Thoracic aorta (tissue), 2 donors: ENCODE measurements at regions not wholly inside any gene's neighbourhood (a gene's known extent, or its start where the extent isn't known, plus 50 kb on each side); places are given as distances from the start of the nearest gene placed in this dataset.

Experiments used
- ATAC-seq: fragments of 150-250 bp; one replicate; pipeline ENCODE4 v1.8.0; 2017; ENCODE audit warnings: low read depth; ENCODE audit not compliant: insufficient number of reproducible peaks, low FRiP score
- DNase-seq: peaks from one replicate; pipeline ENCODE4 v3.0.0-alpha.2; 2020; ENCODE audit warnings: low spot score
- H3K27ac ChIP-seq, 2 donors: fragments of 200-600 bp; sonication (generic); 1 replicate in 1 of 2; 2 replicates in 1 of 2; pipeline ENCODE4 v1.5.1; 2016; ENCODE audit warnings: mild to moderate bottlenecking in 2 of 2, moderate library complexity in 2 of 2
- H3K27me3 ChIP-seq: fragments of 200-600 bp; sonication (generic); replicated peaks from 2 replicates; pipeline ENCODE4 v1.6.0; 2016; ENCODE audit warnings: mild to moderate bottlenecking; ENCODE audit not compliant: insufficient read depth
- H3K36me3 ChIP-seq: fragments of 200-600 bp; sonication (generic); one replicate; pipeline ENCODE4 v1.5.1; 2016
- H3K4me1 ChIP-seq, 2 donors: fragments of 200-600 bp; sonication (generic); 1 replicate in 1 of 2; 2 replicates in 1 of 2; pipeline versions ENCODE4 v1.5.1 to v1.6.0; 2016; ENCODE audit warnings: low read depth in 2 of 2, mild to moderate bottlenecking in 1 of 2; ENCODE audit not compliant: control insufficient read depth in 1 of 2
- H3K4me3 ChIP-seq: fragments of 200-600 bp; sonication (generic); 2 replicates; pipeline ENCODE4 v1.5.1; 2016; ENCODE audit warnings: mild to moderate bottlenecking
- H3K9me3 ChIP-seq: fragments of 200-600 bp; sonication (generic); 2 replicates; pipeline ENCODE4 v1.5.1; 2016
- TF ChIP-seq, protein P1 (sequence below): fragments of 200-600 bp; sonication (generic); IDR thresholded peaks from one replicate; pipeline ENCODE4 v1.5.1; 2019; ENCODE audit warnings: antibody characterized with exemption

DNA sequence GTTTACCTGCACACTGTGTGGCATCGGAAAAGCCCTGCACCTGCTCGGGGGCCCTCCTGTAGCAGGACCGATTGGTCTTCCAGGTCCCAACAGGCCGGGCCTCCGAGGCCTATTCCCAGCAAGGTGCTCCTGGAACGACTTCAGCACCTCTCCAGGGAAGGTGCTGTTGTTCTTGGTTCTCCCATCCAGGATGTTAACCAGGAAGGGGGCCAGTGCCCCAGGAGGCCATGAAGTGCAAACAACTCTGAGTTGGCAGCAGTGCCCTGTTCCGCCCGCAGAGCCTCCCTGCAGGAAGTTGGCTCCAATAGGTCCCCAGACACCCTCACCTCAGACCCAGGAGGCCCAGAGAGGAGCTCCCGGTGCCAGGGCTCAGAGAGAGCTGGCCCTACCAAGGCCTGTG lies 64.0 kb upstream of the DUSP5 start:
- DNase-seq (no peak), ATAC-seq (no peak)
- H3K27me3 ChIP-seq, result no peaks in the 10 kb centered on the region
- H3K9me3 ChIP-seq, result no peaks in the 10 kb centered on the region
- no peaks in the 10 kb centered on the region for H3K36me3 ChIP-seq
- H3K27ac ChIP-seq, result no peak overlapping the region
- no peaks in the 10 kb centered on the region for H3K4me1 ChIP-seq
- no peak overlapping the region for H3K4me3 ChIP-seq
- TF ChIP-seq, protein P1, sequence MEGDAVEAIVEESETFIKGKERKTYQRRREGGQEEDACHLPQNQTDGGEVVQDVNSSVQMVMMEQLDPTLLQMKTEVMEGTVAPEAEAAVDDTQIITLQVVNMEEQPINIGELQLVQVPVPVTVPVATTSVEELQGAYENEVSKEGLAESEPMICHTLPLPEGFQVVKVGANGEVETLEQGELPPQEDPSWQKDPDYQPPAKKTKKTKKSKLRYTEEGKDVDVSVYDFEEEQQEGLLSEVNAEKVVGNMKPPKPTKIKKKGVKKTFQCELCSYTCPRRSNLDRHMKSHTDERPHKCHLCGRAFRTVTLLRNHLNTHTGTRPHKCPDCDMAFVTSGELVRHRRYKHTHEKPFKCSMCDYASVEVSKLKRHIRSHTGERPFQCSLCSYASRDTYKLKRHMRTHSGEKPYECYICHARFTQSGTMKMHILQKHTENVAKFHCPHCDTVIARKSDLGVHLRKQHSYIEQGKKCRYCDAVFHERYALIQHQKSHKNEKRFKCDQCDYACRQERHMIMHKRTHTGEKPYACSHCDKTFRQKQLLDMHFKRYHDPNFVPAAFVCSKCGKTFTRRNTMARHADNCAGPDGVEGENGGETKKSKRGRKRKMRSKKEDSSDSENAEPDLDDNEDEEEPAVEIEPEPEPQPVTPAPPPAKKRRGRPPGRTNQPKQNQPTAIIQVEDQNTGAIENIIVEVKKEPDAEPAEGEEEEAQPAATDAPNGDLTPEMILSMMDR, result no peak

DNA sequence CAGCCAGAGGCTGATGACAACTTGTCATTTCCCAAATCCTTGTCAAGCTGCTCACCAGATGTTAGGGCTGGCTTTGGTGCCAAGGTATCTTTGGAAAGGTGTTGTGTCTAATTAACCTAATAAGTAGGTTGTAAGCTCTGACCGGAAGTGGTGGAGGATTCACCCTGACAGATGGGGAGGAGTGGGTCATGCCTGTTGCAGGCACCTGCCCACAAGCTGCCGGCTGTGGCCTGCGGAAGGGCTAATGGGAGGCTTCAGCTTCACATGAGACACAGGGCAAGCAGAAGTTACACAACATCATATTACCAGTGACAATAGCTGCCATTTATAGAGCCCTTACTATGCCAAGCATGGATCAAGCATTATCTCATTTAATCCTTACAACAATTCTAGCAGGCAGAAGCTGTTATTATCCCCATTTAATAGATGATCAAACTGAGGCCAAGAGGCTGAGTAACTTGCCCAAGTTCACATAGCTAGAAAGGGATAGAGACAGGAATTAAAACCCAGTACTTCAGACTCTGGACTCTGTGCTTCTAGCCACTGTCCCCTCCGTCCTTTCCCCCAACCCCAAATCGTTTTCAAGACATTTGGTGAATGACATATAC lies 63.1 kb upstream of the DUSP5 start:
- H3K9me3 ChIP-seq, result no peaks in the 10 kb centered on the region
- H3K27ac ChIP-seq, result no peak overlapping the region
- no peak overlapping the region for H3K4me3 ChIP-seq
- no peaks in the 10 kb centered on the region for H3K27me3 ChIP-seq
- H3K4me1 ChIP-seq, result no peaks in the 10 kb centered on the region
- TF ChIP-seq, protein P1, result no peak
- no peaks in the 10 kb centered on the region for H3K36me3 ChIP-seq
- no peak for ATAC-seq
- no peak for DNase-seq

DNA sequence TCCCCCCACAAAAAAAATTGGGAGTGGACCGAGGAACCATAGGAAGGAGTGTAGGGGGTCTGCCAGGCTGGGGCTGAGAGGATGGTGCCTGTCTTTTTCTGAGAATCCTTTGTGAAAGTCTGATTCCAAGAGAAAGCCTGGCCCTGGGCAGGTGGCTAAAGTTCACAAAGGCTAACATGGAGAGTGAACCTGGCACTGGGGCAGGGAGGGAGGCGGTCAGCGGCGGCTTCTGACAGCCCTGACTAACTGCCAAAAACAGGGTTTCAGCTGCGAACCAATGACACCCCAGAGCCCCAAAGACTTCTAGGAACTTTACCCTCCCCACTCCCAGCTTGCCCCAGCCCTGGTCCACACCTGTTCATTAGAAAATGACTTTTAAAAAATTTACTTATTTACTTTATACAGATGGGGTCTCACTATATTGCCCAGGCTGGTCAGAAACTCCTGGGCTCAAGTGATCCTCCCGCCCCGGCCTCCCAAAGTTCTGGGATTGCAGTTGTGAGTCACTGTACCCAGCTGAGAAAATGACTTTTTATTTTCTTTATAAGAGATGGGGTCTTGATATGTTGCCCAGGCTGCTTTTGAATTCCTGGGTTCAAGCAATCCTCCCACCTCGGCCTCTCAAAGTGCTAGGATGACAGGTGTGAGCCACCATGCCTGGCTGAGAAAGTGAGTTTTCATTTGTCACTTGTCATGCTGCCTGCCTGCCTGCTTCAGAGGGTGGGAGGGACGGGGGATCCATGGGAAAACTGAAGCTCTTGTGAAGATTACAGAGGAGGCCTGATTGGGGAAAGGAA lies 61.0 kb upstream of the DUSP5 start:
- H3K27me3 ChIP-seq, result no peaks in the 10 kb centered on the region
- H3K36me3 ChIP-seq, result no peaks in the 10 kb centered on the region
- no peak overlapping the region for H3K4me3 ChIP-seq
- H3K9me3 ChIP-seq, result no peaks in the 10 kb centered on the region
- DNase-seq (no peak), ATAC-seq (no peak)
- no peaks in the 10 kb centered on the region for H3K4me1 ChIP-seq
- no peak overlapping the region for H3K27ac ChIP-seq
- TF ChIP-seq, protein P1, result no peak

DNA sequence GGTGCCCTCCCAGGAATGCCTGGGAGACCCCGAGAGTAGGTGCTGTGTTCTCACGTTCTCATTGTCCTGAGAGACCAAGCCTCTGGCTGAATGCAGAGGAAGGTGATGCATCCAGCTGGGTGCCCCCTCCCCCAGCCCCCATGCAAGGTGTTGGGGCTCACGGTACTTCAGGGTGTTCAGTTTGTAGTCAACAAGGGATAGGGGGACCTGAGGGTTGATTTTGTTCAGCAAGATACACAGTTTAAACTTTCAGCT lies 60.4 kb upstream of the DUSP5 start:
- Histone ChIP-seq H3K9me3 (no peaks in the 10 kb centered on the region), H3K4me3 (no peak overlapping the region), H3K27me3 (no peaks in the 10 kb centered on the region), H3K36me3 (no peaks in the 10 kb centered on the region), H3K27ac (no peak overlapping the region), H3K4me1 (no peaks in the 10 kb centered on the region)
- DNase-seq, result no peak
- TF ChIP-seq, protein P1, result no peak
- no peak for ATAC-seq

DNA sequence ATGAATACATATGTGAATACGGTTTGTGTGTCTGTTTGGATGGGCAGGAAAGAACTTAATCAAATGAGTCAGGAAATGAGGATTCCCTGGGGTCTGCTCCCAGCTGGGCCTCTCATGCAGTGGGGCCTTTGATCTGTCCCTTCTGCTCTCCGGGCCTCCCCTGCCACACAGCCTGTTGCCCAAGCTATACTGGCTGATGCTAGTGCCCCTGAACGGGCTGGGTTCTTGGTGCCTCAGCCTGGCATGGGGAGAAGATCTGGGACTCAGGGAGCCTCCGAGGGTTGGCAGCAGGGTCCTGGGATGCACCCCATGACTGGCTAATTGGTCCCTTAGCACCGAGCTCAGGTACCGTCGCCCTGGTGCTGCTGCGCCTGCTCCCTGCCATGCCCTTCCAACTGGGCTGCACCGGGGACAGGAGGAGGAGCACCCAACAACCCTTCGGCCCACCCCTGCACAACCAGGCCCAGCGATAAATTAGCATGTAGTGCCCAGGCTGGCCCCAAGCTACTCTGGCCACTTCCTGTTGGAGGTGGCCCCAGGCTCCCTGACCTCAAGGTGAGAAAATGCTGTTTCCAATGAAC lies 59.9 kb upstream of the DUSP5 start:
- DNase-seq, result no peak
- no peak for ATAC-seq
- Histone ChIP-seq H3K4me3 (no peak overlapping the region), H3K9me3 (no peaks in the 10 kb centered on the region), H3K27me3 (no peaks in the 10 kb centered on the region), H3K27ac (no peak overlapping the region), H3K4me1 (no peaks in the 10 kb centered on the region), H3K36me3 (no peaks in the 10 kb centered on the region)
- TF ChIP-seq, protein P1, result no peak
